GM12874 (cell line): ENCODE measurements at regions not wholly inside any gene's neighbourhood (a gene's known extent, or its start where the extent isn't known, plus 50 kb on each side); places are given as distances from the start of the nearest gene placed in this dataset.

Experiments used
- CTCF ChIP-seq: IDR thresholded peaks from 2 replicates; pipeline ENCODE4 v1.5.1; 2011; ENCODE audit warnings: low read depth, mild to moderate bottlenecking, control low read depth, low read length, moderate library complexity; ENCODE audit not compliant: insufficient read depth

GRCh38 chr10:118500477-118501104 lies 94.9 kb downstream of the PRLHR start:
- TF ChIP-seq CTCF, result no peak

GRCh38 chr10:118499186-118499585 lies 96.3 kb downstream of the PRLHR start:
- no peak for TF ChIP-seq CTCF

- TF ChIP-seq CTCF, result no peak
These were observed 96.8 kb downstream of the PRLHR start for GRCh38 chr10:118498623-118499022.

GRCh38 chr10:118497227-118497626 lies 98.2 kb downstream of the PRLHR start:
- TF ChIP-seq CTCF, result no peak

- TF ChIP-seq CTCF, result no peak
These were observed 98.9 kb downstream of the PRLHR start for GRCh38 chr10:118496525-118496924.

GRCh38 chr10:118495499-118495898 lies 99.9 kb downstream of the PRLHR start:
- no peak for TF ChIP-seq CTCF

- TF ChIP-seq CTCF, result no peak
These were observed 104.4 kb downstream of the PRLHR start for GRCh38 chr10:118491055-118491454.
